Hepatocyte (in vitro differentiated cells): ENCODE measurements at regions not wholly inside any gene's neighbourhood (a gene's known extent, or its start where the extent isn't known, plus 50 kb on each side); places are given as distances from the start of the nearest gene placed in this dataset.

Source experiments
- DNase-seq: peaks from one replicate; pipeline ENCODE4 v3.0.0-alpha.2; 2016; ENCODE audit warnings: low spot score
- H2AFZ ChIP-seq: fragments of 200-600 bp; sonication (generic); 2 replicates; pipeline ENCODE4 v1.6.0; 2016; ENCODE audit warnings: antibody characterized with exemption, mild to moderate bottlenecking
- H3K27ac ChIP-seq: fragments of 200-600 bp; sonication (generic); 2 replicates; pipeline ENCODE4 v1.5.1; 2016; ENCODE audit warnings: mild to moderate bottlenecking
- H3K27me3 ChIP-seq: fragments of 200-600 bp; sonication (generic); 2 replicates; pipeline ENCODE4 v1.6.1; 2016
- H3K36me3 ChIP-seq: fragments of 200-600 bp; sonication (generic); replicated peaks from 2 replicates; pipeline ENCODE4 v1.5.1; 2016; ENCODE audit warnings: low read depth; ENCODE audit not compliant: insufficient read depth
- H3K4me1 ChIP-seq: fragments of 200-600 bp; sonication (generic); 2 replicates; pipeline ENCODE4 v1.5.1; 2016; ENCODE audit warnings: mild to moderate bottlenecking, moderate library complexity; ENCODE audit not compliant: insufficient read depth
- H3K4me2 ChIP-seq: fragments of 200-600 bp; sonication (generic); 2 replicates; pipeline ENCODE4 v1.6.0; 2016
- H3K4me3 ChIP-seq: fragments of 200-600 bp; sonication (generic); 2 replicates; pipeline ENCODE4 v1.5.1; 2016; ENCODE audit warnings: mild to moderate bottlenecking
- H3K79me2 ChIP-seq: fragments of 200-600 bp; sonication (generic); 2 replicates; pipeline ENCODE4 v1.6.0; 2017; ENCODE audit warnings: mild to moderate bottlenecking
- H3K9me2 ChIP-seq: fragments of 200-600 bp; sonication (generic); replicated peaks from 2 replicates; pipeline ENCODE4 v1.6.0; 2017; ENCODE audit warnings: mild to moderate bottlenecking; ENCODE audit not compliant: insufficient read depth
- H3K9me3 ChIP-seq: fragments of 200-600 bp; sonication (generic); 2 replicates; pipeline ENCODE4 v1.5.1; 2016; ENCODE audit warnings: low read depth, mild to moderate bottlenecking
- H4K20me1 ChIP-seq: fragments of 200-600 bp; sonication (generic); 2 replicates; pipeline ENCODE4 v1.6.0; 2016; ENCODE audit warnings: mild to moderate bottlenecking; ENCODE audit not compliant: insufficient read depth, poor library complexity, severe bottlenecking
- EZH2 ChIP-seq: fragments of 200-600 bp; sonication (generic); IDR thresholded peaks from 2 replicates; pipeline ENCODE4 v1.6.1; 2016; ENCODE audit warnings: antibody characterized with exemption, mild to moderate bottlenecking, borderline replicate concordance
- EZH2phosphoT487 ChIP-seq: fragments of 200-600 bp; sonication (generic); IDR thresholded peaks from one replicate; pipeline ENCODE4 v1.6.1; 2018; ENCODE audit warnings: antibody characterized with exemption, mild to moderate bottlenecking, low read depth, moderate library complexity; ENCODE audit not compliant: unreplicated experiment, severe bottlenecking
- WGBS: methylation state at CpG from one replicate; pipeline ENCODE4 v1.1.6; 2016; ENCODE audit warnings: low lambda C conversion rate; ENCODE audit errors: missing lambda C conversion rate; 5-methylcytosine and 5-hydroxymethylcytosine counted together
- TF ChIP-seq, protein P1 (sequence below): fragments of 200-600 bp; sonication (generic); IDR thresholded peaks from 2 replicates; pipeline ENCODE4 v1.5.1; 2016; ENCODE audit warnings: antibody characterized with exemption, mild to moderate bottlenecking; ENCODE audit not compliant: poor library complexity

DNA sequence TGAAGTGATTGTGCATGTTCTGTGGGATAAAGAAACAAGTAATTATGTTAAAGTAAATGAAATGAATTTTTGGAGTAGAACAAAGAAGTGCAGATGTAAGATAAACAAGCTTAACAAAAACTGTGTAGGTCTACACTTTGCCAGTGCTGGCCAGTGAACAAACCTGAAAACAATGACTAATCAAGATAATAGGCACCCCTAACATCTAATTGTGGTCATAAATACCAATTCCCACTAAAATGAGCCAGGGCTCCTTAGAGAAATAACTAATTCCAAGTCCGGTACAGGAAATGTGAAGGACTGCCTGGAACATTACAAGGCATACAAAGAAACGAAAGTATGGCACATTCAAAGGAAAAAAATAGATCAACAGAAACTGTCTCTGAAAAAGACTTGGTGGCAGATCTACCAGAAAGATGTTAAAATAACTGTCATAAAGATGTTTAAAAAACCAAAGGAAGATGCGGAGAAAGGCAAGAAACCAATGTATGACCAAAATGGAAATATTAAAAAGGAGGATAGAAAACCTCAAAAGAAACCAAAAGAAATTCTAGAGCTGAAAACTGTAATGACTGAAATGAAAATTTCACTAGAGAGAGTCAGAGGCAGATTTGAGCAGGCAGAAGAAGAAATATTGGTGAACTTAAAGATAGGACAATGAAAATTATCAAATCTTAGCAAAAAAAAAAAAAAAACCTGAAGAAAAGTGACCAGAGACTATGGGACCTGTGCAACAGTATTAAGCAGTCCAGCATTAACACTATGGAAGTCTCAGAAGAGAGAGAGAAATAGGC is 94.7 kb upstream of the SLC66A3 start:
- H3K4me2 ChIP-seq: no peak overlapping the region
- H3K36me3 ChIP-seq: no peaks in the 10 kb centered on the region
- no peaks in the 10 kb centered on the region for H3K4me1 ChIP-seq
- H3K4me3 ChIP-seq: no peak overlapping the region
- H3K27ac ChIP-seq: no peak overlapping the region
- no peaks in the 10 kb centered on the region for H4K20me1 ChIP-seq
- H3K9me2 ChIP-seq: no peaks in the 10 kb centered on the region
- peaks cover 3% of the 10 kb centered on the region for H3K27me3 ChIP-seq
- no peak overlapping the region for H2AFZ ChIP-seq
- no peak for DNase-seq
- H3K9me3 ChIP-seq: no peaks in the 10 kb centered on the region
- no peaks in the 10 kb centered on the region for H3K79me2 ChIP-seq
- 72% methylated on average over 3 of the region's 3 CpGs for WGBS
- no peak for TF ChIP-seq EZH2phosphoT487
- TF ChIP-seq EZH2: no peak
- TF ChIP-seq, protein P1, sequence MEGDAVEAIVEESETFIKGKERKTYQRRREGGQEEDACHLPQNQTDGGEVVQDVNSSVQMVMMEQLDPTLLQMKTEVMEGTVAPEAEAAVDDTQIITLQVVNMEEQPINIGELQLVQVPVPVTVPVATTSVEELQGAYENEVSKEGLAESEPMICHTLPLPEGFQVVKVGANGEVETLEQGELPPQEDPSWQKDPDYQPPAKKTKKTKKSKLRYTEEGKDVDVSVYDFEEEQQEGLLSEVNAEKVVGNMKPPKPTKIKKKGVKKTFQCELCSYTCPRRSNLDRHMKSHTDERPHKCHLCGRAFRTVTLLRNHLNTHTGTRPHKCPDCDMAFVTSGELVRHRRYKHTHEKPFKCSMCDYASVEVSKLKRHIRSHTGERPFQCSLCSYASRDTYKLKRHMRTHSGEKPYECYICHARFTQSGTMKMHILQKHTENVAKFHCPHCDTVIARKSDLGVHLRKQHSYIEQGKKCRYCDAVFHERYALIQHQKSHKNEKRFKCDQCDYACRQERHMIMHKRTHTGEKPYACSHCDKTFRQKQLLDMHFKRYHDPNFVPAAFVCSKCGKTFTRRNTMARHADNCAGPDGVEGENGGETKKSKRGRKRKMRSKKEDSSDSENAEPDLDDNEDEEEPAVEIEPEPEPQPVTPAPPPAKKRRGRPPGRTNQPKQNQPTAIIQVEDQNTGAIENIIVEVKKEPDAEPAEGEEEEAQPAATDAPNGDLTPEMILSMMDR: no peak

DNA sequence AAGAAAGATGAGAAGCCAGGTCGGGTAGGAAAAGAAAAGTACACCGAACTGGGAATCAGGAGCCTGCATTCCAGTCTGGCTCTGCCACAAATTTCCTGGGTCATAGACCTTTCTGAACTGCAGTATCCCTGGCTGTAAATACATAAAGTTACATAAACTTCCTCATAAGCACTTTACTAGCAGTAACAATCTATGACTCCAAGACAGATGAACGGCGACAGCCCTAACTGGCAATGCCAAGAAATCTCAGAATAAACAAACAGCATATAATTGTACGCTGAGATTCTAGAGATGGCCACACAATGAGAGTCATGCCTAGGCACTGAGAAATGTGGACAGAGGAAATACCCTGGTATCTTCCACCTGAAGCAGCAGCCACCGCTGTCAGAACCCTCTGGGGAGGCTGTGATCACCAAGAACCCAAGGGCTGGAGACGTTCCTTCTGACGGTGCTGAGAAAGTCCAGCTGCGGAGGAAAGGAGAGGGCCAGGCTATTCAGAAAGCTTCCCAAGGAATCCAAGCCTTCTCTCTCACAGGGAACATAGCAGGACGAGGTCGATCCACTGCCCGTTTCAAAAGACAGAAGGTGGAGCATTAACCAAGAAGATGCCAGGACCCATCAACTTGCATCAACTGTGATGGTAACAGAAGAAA is 89.3 kb upstream of the SLC66A3 start:
- peaks cover 3% of the 10 kb centered on the region for H3K27me3 ChIP-seq
- no peak overlapping the region for H2AFZ ChIP-seq
- no peak overlapping the region for H3K4me2 ChIP-seq
- H3K9me2 ChIP-seq: no peaks in the 10 kb centered on the region
- no peaks in the 10 kb centered on the region for H4K20me1 ChIP-seq
- H3K36me3 ChIP-seq: no peaks in the 10 kb centered on the region
- H3K4me1 ChIP-seq: no peaks in the 10 kb centered on the region
- no peaks in the 10 kb centered on the region for H3K79me2 ChIP-seq
- no peak overlapping the region for H3K27ac ChIP-seq
- no peak for DNase-seq
- H3K4me3 ChIP-seq: no peak overlapping the region
- WGBS: 65% methylated on average over 12 of the region's 12 CpGs
- no peaks in the 10 kb centered on the region for H3K9me3 ChIP-seq
- no peak for TF ChIP-seq EZH2
- TF ChIP-seq EZH2phosphoT487: no peak
- TF ChIP-seq, protein P1: no peak

DNA sequence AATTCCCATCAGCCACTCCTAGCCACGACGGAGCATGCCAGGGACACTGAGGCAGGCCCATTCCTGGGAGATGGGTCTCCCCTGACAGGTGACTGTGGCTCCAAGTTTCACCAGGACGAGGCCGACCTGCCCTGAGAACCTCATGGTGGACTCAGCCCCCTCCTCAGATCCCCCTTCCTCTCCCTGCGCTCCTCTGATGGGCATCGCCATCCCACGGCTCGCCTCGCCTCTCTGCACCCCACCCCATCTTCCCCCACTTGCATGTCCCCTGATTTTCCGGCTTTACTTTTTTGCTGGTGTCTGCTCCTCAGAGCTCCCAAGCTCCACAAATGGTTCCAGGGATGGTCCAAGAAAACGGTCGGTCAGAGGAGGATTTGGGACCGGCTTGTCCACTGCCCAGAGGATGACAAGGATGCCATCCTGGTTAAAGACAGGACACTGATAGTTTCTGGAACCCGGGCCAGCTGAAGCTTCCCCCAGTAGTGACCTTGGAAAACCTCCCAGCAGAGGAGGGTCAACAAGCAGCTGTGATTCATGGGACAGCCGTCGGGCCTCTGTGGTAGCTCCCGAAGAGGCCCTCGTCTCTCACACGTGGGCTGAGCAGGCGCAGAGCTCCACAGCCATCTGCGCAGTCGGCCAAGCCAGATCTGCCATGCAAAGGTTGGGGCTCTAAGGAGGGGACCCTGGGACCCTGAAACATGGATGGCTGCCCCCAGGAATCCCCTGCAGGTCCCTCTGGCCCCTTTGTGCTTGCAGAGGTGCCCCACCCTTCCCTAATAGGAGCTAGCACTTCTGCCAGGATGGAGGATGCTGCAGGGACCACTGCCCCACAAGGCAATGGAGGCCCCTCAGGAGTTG is 87.8 kb upstream of the SLC66A3 start:
- TF ChIP-seq, protein P1: no peak
- TF ChIP-seq EZH2 (no peak), EZH2phosphoT487 (no peak)

More for the DNA sequence above, 87.8 kb upstream of the SLC66A3 start:
- Histone ChIP-seq H3K9me2 (no peaks in the 10 kb centered on the region), H3K79me2 (no peaks in the 10 kb centered on the region), H3K4me2 (no peak overlapping the region), H3K4me1 (no peaks in the 10 kb centered on the region), H3K27ac (no peak overlapping the region), H3K36me3 (no peaks in the 10 kb centered on the region), H4K20me1 (no peaks in the 10 kb centered on the region), H2AFZ (no peak overlapping the region), H3K27me3 (peaks cover 3% of the 10 kb centered on the region), H3K9me3 (no peaks in the 10 kb centered on the region), H3K4me3 (no peak overlapping the region)
- WGBS: 94% methylated on average over 17 of the region's 22 CpGs
- no peak for DNase-seq
